ENCODE measurements at regions not wholly inside any gene's neighbourhood (a gene's known extent, or its start where the extent isn't known, plus 50 kb on each side); places are given as distances from the start of the nearest gene placed in this dataset.

- H3K9me2 ChIP-seq (ENCODE audit: insufficient read depth) = no peaks in the 10 kb centered on the region
- ChIA-PET CTCF (no interaction called here), RAD21 (ENCODE audit: low non-redundant PET in 1 of 2, low total read pairs in 2 of 2, uncharacterized antibody in 2 of 2, unreplicated experiment in 2 of 2) (no interaction called here), POLR2A (no interaction called here)
- H3K27me3 ChIP-seq (ENCODE audit: insufficient read depth, low read length) = no peaks in the 10 kb centered on the region
- H3K79me2 ChIP-seq (ENCODE audit: insufficient read depth, low read length) = no peaks in the 10 kb centered on the region
- H3K4me3 ChIP-seq (replicated peaks in 1 of 2; ENCODE audit: low read depth in 1 of 2, low read length in 2 of 2) = no peak overlapping the region
- intact Hi-C loops (cut with micrococcal nuclease) = no loop called here
- BruUV-seq (replicated peaks) = no TSS peak
- H3K27ac ChIP-seq (ENCODE audit: low read depth, low read length) = no peak overlapping the region
- H3K36me3 ChIP-seq (ENCODE audit: control insufficient read depth in 1 of 2, insufficient read depth in 2 of 2, low read length in 2 of 2) = no peaks in the 10 kb centered on the region
- H3K4me1 ChIP-seq (ENCODE audit: control insufficient read depth in 1 of 2, insufficient read depth in 2 of 2, low read length in 2 of 2) = no peaks in the 10 kb centered on the region
- H3K4me2 ChIP-seq (ENCODE audit: low read length) = no peak overlapping the region
- H2AFZ ChIP-seq (ENCODE audit: low read depth, low read length, poor library complexity, severe bottlenecking) = no peak overlapping the region
- TF ChIP-seq POLR2AphosphoS5 (IDR thresholded peaks at IDR 0.05; ENCODE audit: low read depth, low read length) (no peak), SIN3A (IDR thresholded peaks at IDR 0.05; ENCODE audit: low read depth) (no peak), EZH2phosphoT487 (IDR thresholded peaks at IDR 0.05; ENCODE audit: borderline replicate concordance) (no peak)
- H4K20me1 ChIP-seq (ENCODE audit: insufficient read depth) = no peaks in the 10 kb centered on the region
- ATAC-seq = no peak
- DNase-seq (ENCODE audit: low read depth, low spot score) = no peak
- H3K9ac ChIP-seq (ENCODE audit: low read length) = no peak overlapping the region
- H3K9me3 ChIP-seq (ENCODE audit: control insufficient read depth in 1 of 2, insufficient read depth in 1 of 2, low read depth in 1 of 2, low read length in 2 of 2) = peaks cover 0 to 7% of the 10 kb centered on the region in 2 experiments; a peak in 1 of 4 replicates
Observed at GRCh38 chr10:118926072-118926417, 103.5 kb upstream of the NANOS1 start.

- ChIA-PET POLR2A (no interaction called here), CTCF (no interaction called here), RAD21 (ENCODE audit: low non-redundant PET in 1 of 2, low total read pairs in 2 of 2, uncharacterized antibody in 2 of 2, unreplicated experiment in 2 of 2) (no interaction called here)
- no peak overlapping the region for H3K9ac ChIP-seq (ENCODE audit: low read length)
- no peaks in the 10 kb centered on the region for H3K9me2 ChIP-seq (ENCODE audit: insufficient read depth)
- no peaks in the 10 kb centered on the region for H3K79me2 ChIP-seq (ENCODE audit: insufficient read depth, low read length)
- ATAC-seq = no peak
- no peak overlapping the region for H2AFZ ChIP-seq (ENCODE audit: low read depth, low read length, poor library complexity, severe bottlenecking)
- no peak for TF ChIP-seq POLR2AphosphoS5 (IDR thresholded peaks at IDR 0.05; ENCODE audit: low read depth, low read length)
- TF ChIP-seq POLR2A (IDR thresholded peaks at IDR 0.05; ENCODE audit: borderline replicate concordance, extremely low read depth, insufficient read depth, insufficient read length) = no peak
- no peak for TF ChIP-seq ELF1 (IDR thresholded peaks at IDR 0.05; ENCODE audit: borderline replicate concordance, low read depth)
- no peak for TF ChIP-seq ZFX (IDR thresholded peaks at IDR 0.05)
- TF ChIP-seq CBX3 (IDR thresholded peaks at IDR 0.05; ENCODE audit: low read depth) = no peak
- TF ChIP-seq YY1 (IDR thresholded peaks at IDR 0.05; ENCODE audit: extremely low read depth, insufficient replicate concordance, low read depth, low read length) = no peak
- TF ChIP-seq JUND (IDR thresholded peaks at IDR 0.05) = no peak
- no peak for TF ChIP-seq MAX (IDR thresholded peaks at IDR 0.05)
- TF ChIP-seq ATF3 (IDR thresholded peaks at IDR 0.05) = no peak
- TF ChIP-seq SIN3A (IDR thresholded peaks at IDR 0.05; ENCODE audit: low read depth) = no peak
- no peak for TF ChIP-seq REST (IDR thresholded peaks at IDR 0.05; ENCODE audit: low read depth)
- TF ChIP-seq EZH2 (IDR thresholded peaks at IDR 0.05) = no peak
- TF ChIP-seq SRF (IDR thresholded peaks at IDR 0.05; ENCODE audit: low read depth) = no peak
- no peak for TF ChIP-seq FOSL1 (IDR thresholded peaks at IDR 0.05; ENCODE audit: low read depth)
- no peak for TF ChIP-seq CTCF (IDR thresholded peaks at IDR 0.05 in 2 of 3, conservative IDR thresholded peaks at IDR 0.05 in 1 of 3; ENCODE audit: borderline replicate concordance in 1 of 3, insufficient read depth in 1 of 3, low read depth in 2 of 3, low read length in 2 of 3)
- no peak for TF ChIP-seq RAD21 (IDR thresholded peaks at IDR 0.05; ENCODE audit: low read depth)
- BruUV-seq (replicated peaks) = no TSS peak
- H3K4me1 ChIP-seq (ENCODE audit: control insufficient read depth in 1 of 2, insufficient read depth in 2 of 2, low read length in 2 of 2) = no peaks in the 10 kb centered on the region
- no peaks in the 10 kb centered on the region for H3K36me3 ChIP-seq (ENCODE audit: control insufficient read depth in 1 of 2, insufficient read depth in 2 of 2, low read length in 2 of 2)
- H3K27ac ChIP-seq (ENCODE audit: low read depth, low read length) = no peak overlapping the region
- H3K4me2 ChIP-seq (ENCODE audit: low read length) = no peak overlapping the region
- H3K27me3 ChIP-seq (ENCODE audit: insufficient read depth, low read length) = no peaks in the 10 kb centered on the region
- H3K4me3 ChIP-seq (replicated peaks in 1 of 2; ENCODE audit: low read depth in 1 of 2, low read length in 2 of 2) = no peak overlapping the region
- H3K9me3 ChIP-seq (ENCODE audit: control insufficient read depth in 1 of 2, insufficient read depth in 1 of 2, low read depth in 1 of 2, low read length in 2 of 2) = peaks cover 0 to 11% of the 10 kb centered on the region in 2 experiments; a peak in 2 of 4 replicates
- H4K20me1 ChIP-seq (ENCODE audit: insufficient read depth) = no peaks in the 10 kb centered on the region
- intact Hi-C loops (cut with micrococcal nuclease) = no loop called here
- no peak for DNase-seq (ENCODE audit: low read depth, low spot score)
Observed at GRCh38 chr10:118926441-118926840, 103.1 kb upstream of the NANOS1 start.

Data from HCT116 (cell line).